Midbrain (tissue), 1 donor: ENCODE measurements at regions not wholly inside any gene's neighbourhood (a gene's known extent, or its start where the extent isn't known, plus 50 kb on each side); places are given as distances from the start of the nearest gene placed in this dataset.
"Not testable (repeated sequence)": the region's sequence is repeated elsewhere in the genome, so short reads cannot be mapped to it uniquely, and the experiment has no call there.

Source experiments
- DNase-seq: peaks from one replicate; lab custom pipeline; 2025; lab: John Stamatoyannopoulos, UW

DNA sequence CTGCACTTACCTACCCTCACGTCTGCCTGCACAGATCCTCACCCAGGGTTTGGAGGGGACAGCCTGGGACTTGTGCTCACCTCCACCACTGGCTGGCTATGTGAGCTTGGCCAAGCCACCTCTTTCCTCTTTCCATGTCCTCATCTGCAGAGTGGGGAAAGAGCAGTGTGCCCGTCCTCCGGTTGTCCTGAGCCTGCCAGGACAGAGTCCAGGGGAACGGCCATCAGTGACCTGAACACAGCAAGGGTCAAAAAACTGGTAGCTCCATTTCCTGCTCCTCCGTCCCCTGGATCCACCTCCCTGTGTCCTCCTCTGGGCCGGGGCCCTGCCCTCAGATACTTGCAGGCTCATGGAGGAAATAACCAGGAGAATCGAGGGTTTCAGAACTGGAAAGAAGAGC, 187.7 kb downstream of the OLFM1 start:
- no peak for DNase-seq

- peak; percentile 29 for DNase-seq
These were observed 188.3 kb downstream of the OLFM1 start for GRCh38 chr9:135275571-135276289.

DNA sequence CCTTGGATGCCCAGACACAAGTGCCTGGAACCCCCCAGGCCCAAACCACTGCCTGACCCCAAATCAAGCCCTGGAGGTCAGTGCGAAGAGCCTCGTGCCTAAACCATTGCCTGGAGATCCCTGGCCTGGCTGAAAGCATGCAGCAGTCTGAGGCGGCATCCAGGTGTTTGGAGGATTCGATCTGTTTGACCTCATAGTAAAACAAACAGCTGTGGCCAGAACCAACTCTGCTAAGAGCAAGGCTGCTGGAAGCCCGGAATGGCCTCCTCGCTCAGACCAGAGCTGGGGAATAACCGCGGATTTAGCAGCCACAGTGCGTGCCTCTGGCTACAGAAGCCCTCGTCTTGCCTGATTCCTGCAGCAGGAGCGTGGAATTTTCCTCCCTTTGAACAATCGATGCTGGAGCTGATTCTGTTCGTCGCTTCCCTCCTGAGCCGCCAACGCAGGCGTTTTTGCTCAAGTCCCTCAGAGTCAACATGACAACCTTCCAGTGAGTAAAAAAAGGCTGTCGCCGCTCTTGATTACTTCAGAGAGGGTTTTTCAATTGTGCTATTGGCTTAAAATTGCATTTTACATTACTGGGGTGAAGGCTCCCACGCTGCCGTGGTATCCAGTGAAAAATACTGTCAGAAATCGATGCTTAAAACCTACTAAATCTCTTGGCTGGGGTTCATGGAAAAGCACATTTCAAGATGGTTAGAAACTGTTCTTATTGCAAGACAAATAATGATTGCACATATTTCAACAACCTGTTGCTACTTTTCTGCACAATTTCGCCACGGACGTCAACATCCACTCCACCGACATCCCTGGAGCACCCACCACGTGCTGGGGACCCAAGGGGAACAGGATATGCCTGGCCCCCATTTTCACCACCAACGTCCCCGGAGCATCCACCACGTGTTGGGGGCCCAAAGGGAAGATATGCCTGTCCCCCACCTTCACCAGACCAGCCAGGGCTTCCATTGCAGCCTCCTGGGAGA, 190.0 kb downstream of the OLFM1 start:
- DNase-seq = no peak

- DNase-seq = no peak
These were observed 191.1 kb downstream of the OLFM1 start for GRCh38 chr9:135278586-135278985.

DNA sequence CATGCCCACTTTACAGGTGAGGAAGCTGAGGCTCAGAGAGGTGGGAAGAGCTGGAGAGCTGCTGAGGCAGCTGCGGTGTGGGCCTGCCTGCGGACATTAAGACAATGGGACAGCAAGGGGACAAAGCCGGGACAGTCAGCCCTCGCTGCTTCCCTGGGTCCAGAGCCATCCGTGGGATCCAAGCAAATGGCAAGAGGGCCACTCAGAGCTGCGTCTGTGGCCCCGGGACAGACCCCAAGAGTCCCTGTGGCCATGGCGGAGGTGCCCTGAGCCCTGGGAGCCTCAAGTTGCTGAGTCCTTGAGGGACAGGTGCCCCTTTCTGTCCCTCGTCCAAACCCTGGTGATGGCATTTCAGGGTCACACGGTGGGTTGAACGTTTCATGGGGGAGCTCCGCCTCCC, 191.9 kb downstream of the OLFM1 start:
- DNase-seq = no peak

DNA sequence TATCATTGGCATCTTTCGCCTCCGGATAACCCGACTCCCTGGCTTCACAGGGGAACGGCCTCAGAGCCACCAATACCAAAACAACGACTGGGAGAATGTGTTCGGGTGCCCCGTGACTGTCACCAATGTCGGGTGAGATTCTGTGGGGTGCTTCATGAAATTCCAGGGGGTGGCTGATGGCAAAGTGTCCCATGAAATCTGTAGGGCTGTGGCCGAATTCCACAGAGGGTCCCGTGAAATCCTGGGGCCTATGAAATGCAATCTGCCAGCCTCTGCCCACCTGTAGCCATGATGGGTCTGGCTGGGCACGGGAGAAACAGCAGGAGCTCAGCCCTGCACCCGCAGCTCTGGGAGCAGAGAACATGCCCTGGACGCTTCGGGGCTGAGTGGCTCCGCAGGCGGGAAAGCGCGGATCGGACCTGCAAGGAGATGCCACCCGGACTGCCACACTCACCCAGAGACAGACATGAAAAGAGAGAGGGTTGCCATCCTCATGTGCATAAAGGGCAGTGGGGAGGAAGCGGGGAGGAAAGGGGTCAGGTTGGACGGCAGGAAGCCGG, 192.4 kb downstream of the OLFM1 start:
- no peak for DNase-seq

DNA sequence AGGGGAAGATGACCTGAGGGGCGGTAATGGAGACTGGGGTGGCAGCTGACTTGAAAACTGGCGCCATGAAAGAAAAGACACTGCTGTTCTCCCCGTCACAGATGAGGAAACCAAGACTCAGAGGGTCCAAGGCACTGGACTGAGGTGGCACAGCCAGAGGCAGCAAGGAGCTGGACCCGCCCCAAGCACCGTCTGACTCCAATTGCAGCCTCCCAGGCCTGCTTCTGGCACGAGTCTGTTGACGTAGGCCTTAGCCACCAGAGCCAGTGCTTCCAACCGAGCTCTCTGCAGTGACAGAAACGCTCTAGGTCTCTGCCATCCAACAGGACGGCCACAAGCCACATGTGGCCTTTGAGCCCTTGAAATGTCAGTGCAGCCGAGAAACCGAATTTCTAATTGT, 193.2 kb downstream of the OLFM1 start:
- DNase-seq = no peak

- DNase-seq = no peak
These were observed 193.7 kb downstream of the OLFM1 start for GRCh38 chr9:135281151-135281550.

DNA sequence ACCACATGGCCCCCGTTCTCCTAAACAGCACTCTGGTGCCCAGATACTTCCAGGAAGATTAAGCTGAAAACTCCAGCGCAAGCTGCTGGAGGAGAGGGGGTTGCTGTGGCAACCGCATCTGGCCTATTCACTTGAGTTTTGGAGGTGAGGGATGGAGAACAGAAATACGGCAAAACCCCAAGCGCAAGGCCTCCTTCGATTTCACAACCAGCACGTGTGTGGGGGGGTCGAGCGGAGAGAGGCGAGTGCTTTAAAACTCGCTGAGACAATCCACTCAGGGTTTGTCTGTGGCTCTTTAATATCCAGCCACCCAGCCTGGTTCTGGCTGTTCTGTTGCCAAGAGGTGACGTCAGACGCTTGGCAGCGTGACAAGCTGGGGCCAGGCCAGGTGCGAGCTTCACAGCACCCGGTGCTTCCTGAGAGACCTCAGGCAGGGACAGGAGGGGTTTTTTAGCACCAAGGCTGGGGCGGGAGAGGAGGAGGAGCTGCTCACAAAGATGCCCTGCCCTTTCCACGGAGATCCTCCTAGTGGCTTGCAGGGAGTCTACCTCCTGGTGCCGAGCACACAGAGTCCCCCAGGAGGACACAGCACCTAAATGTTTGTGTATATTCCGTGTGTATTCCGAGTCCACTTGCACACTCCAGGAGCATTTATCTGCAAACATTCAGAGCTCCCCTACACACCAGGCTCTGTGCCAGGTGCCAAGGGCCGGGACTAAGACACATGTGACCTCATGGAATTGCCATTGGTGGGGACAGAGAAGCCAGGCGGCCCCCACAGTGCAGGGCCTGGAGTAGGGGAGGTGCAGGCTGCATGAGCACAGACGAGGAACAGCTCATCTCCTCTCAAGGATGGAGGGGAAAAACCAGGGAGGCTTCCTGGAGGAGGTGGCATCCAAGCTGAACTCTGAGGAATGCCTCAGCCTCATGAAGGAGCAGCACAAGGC, 194.6 kb downstream of the OLFM1 start:
- peak; percentile 74 for DNase-seq

GRCh38 chr9:135282808-135283207, 195.3 kb downstream of the OLFM1 start:
- no peak for DNase-seq

- no peak for DNase-seq
These were observed 195.9 kb upstream of the PPP1R26 start for GRCh38 chr9:135283671-135284070.

DNA sequence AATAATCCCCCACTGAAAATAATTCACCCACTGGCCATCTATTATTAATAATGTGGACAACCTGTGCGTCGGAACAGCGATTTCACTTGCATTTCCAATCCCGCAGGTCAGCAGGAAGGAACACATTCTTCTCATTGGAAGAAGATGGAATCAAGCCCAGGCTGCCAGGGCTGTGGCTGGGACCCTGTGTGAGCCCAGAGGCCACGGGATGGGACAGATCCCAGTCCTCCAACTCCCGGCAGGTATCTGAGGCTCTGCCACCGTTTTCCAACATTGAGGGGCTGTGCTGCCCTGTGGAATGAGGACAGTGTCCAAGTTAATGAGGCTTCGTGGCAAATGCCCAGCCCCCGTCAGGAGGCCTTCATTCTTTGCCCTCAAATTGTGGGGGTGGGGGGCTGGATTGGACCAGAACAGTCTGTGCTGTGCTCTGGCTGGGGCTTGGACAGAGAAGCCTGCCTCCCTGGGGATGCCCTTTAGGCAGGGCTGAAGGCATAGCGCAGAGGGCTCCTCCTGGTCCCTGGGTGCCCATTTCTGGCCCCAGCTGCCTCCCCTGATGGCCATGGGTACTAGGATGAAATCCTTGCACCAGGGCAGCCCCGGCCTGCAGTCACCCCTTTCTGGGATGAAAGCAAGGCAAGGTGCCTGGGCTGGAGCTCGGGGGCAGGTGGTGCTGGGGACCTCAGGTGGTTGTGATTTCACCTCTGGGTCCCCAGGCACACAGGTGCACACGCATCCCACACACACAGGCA, 195.0 kb upstream of the PPP1R26 start:
- DNase-seq = no peak

DNA sequence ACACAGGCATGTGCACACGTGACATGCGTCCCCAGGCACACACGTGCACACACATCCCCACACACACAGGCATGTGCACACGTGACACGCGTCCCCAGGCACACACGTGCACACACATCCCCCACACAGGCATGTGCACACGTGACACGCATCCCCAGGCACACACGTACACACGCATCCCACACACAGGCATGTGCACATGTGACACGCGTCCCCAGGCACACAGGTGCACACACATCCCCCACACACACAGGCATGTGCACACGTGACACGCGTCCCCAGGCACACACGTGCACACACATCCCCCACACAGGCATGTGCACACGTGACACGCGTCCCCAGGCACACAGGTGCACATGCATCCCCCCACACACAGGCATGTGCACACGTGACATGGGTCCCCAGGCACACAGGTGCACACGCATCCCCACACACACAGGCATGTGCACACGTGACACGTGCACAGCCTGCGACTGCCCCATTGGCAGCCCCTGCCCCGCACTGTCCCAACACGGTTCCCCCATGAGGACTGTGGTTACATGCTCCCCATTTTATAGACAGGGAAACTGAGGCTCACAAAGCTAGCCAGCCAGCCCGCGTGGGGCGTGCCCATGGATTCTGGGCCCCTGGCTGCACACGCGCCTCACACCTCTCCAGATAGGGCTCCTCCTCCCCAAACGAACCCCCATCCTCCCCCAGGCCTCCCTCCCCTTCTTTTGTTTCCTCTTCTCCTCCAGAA, 193.2 kb upstream of the PPP1R26 start:
- DNase-seq = not testable (repeated sequence)

DNA sequence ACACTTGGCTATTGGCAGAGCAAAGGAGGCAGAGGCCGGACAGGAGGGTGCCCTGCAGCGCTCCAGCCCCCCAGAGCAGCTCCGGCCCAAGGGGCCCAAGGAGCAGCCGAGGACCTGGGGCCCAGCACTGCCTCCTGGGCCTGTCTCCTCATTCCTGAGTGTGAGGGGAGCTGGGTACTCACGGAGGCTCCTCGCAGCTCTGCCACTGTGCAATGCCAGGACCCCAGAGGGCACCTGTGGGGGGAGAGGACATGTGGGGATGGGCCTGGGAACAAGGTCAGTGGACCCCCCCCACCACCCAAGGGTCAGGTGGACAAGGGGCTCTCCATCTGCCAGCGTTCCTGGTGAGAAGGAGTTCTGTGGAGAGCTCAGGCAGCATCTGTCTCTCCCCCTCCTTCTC, 192.6 kb upstream of the PPP1R26 start:
- no peak for DNase-seq

DNA sequence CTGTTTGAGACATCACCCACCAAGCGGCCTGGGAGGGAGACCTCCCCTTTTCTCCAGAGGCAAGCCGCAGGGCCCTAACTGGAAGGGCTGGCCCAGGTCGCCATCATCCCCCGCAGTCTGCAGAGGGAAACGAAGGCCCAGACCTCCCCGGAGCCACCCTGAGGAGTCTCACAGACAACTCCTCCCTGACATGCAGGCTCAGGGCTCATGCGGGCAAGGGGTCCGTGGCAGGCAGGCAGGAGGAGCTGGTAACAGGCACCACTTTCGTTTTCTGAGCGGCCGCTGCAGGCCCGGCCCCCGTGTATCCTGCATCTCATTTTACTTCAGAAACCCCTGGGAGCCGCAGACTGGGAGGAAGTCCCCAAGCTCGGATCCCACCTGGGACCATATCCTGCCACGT, 192.0 kb upstream of the PPP1R26 start:
- no peak for DNase-seq

GRCh38 chr9:135288054-135288453, 191.5 kb upstream of the PPP1R26 start:
- no peak for DNase-seq

DNA sequence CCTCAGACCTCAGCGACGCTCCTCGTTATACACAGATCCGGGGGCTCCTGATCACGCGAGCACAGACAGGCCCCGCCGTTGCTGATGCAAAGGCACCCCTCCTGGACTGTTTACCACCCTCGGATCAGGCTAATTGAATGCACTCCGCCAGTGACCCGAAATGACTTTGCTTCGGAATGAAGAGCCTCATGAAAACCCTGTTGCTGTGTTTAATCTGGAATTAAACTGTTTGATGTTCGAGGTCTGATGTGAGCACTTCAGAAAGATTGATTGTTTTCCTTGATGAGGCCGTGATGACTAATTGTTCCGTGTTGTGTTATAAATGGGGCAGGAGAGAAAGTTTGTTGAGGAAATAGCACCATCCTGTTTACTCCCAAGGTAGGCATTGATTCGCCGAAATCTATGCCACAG, 190.5 kb upstream of the PPP1R26 start:
- no peak for DNase-seq

GRCh38 chr9:135290086-135290485, 189.5 kb upstream of the PPP1R26 start:
- DNase-seq = no peak

GRCh38 chr9:135290566-135290965, 189.0 kb upstream of the PPP1R26 start:
- DNase-seq = no peak

- no peak for DNase-seq
These were observed 188.4 kb upstream of the PPP1R26 start for GRCh38 chr9:135291165-135291564.
